ENCODE measurements at regions not wholly inside any gene's neighbourhood (a gene's known extent, or its start where the extent isn't known, plus 50 kb on each side); places are given as distances from the start of the nearest gene placed in this dataset.

- TF ChIP-seq, protein P1, sequence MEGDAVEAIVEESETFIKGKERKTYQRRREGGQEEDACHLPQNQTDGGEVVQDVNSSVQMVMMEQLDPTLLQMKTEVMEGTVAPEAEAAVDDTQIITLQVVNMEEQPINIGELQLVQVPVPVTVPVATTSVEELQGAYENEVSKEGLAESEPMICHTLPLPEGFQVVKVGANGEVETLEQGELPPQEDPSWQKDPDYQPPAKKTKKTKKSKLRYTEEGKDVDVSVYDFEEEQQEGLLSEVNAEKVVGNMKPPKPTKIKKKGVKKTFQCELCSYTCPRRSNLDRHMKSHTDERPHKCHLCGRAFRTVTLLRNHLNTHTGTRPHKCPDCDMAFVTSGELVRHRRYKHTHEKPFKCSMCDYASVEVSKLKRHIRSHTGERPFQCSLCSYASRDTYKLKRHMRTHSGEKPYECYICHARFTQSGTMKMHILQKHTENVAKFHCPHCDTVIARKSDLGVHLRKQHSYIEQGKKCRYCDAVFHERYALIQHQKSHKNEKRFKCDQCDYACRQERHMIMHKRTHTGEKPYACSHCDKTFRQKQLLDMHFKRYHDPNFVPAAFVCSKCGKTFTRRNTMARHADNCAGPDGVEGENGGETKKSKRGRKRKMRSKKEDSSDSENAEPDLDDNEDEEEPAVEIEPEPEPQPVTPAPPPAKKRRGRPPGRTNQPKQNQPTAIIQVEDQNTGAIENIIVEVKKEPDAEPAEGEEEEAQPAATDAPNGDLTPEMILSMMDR (IDR thresholded peaks at IDR 0.05) = no peak
- TF ChIP-seq RXRA (IDR thresholded peaks at IDR 0.05; ENCODE audit: borderline replicate concordance, low read depth) (no peak), RAD21 (IDR thresholded peaks at IDR 0.05; ENCODE audit: low read length) (no peak), TAF1 (IDR thresholded peaks at IDR 0.05; ENCODE audit: borderline replicate concordance, low read depth, low read length) (no peak), NRF1 (IDR thresholded peaks at IDR 0.05; ENCODE audit: low read depth, low read length) (no peak), SMC3 (IDR thresholded peaks at IDR 0.05; ENCODE audit: low read depth, low read length) (no peak), TCF12 (IDR thresholded peaks at IDR 0.05) (no peak; the same call in 1 of the 2 replicates), POLR2AphosphoS5 (IDR thresholded peaks at IDR 0.05; ENCODE audit: low read depth, low read length) (no peak), GATA2 (CRISPR knock-in tag; IDR thresholded peaks at IDR 0.05) (no peak), EZH2phosphoT487 (IDR thresholded peaks at IDR 0.05; ENCODE audit: borderline replicate concordance, low read depth) (no peak), RCOR1 (IDR thresholded peaks at IDR 0.05; ENCODE audit: low read length) (no peak)
- TF ChIP-seq, protein P2, sequence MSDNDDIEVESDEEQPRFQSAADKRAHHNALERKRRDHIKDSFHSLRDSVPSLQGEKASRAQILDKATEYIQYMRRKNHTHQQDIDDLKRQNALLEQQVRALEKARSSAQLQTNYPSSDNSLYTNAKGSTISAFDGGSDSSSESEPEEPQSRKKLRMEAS (IDR thresholded peaks at IDR 0.05; ENCODE audit: low read depth) = no peak
- TF ChIP-seq, protein P3, sequence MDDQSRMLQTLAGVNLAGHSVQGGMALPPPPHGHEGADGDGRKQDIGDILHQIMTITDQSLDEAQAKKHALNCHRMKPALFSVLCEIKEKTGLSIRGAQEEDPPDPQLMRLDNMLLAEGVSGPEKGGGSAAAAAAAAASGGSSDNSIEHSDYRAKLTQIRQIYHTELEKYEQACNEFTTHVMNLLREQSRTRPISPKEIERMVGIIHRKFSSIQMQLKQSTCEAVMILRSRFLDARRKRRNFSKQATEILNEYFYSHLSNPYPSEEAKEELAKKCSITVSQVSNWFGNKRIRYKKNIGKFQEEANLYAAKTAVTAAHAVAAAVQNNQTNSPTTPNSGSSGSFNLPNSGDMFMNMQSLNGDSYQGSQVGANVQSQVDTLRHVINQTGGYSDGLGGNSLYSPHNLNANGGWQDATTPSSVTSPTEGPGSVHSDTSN (IDR thresholded peaks at IDR 0.05) = no peak
- TF ChIP-seq, protein P4, sequence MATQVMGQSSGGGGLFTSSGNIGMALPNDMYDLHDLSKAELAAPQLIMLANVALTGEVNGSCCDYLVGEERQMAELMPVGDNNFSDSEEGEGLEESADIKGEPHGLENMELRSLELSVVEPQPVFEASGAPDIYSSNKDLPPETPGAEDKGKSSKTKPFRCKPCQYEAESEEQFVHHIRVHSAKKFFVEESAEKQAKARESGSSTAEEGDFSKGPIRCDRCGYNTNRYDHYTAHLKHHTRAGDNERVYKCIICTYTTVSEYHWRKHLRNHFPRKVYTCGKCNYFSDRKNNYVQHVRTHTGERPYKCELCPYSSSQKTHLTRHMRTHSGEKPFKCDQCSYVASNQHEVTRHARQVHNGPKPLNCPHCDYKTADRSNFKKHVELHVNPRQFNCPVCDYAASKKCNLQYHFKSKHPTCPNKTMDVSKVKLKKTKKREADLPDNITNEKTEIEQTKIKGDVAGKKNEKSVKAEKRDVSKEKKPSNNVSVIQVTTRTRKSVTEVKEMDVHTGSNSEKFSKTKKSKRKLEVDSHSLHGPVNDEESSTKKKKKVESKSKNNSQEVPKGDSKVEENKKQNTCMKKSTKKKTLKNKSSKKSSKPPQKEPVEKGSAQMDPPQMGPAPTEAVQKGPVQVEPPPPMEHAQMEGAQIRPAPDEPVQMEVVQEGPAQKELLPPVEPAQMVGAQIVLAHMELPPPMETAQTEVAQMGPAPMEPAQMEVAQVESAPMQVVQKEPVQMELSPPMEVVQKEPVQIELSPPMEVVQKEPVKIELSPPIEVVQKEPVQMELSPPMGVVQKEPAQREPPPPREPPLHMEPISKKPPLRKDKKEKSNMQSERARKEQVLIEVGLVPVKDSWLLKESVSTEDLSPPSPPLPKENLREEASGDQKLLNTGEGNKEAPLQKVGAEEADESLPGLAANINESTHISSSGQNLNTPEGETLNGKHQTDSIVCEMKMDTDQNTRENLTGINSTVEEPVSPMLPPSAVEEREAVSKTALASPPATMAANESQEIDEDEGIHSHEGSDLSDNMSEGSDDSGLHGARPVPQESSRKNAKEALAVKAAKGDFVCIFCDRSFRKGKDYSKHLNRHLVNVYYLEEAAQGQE (IDR thresholded peaks at IDR 0.05; ENCODE audit: low read depth, low read length) = no peak
Measured at GRCh38 chr5:58255386-58255785, 204.5 kb downstream of the PLK2 start.
